ENCODE measurements at regions not wholly inside any gene's neighbourhood (a gene's known extent, or its start where the extent isn't known, plus 50 kb on each side); places are given as distances from the start of the nearest gene placed in this dataset.

GRCh38 chr9:84604223-84604622 lies 65.3 kb upstream of the NTRK2 start:
- no peak overlapping the region for H4K5ac ChIP-seq (ENCODE audit: low read depth, low read length)
- no peak overlapping the region for H3K18ac ChIP-seq (ENCODE audit: low read depth, low read length)
- ATAC-seq (ENCODE audit: low read depth) (no peak), DNase-seq (no peak)
- no peak overlapping the region for H2AK5ac ChIP-seq (ENCODE audit: low read depth, low read length)
- ChIA-PET POLR2A (ENCODE audit: unreplicated experiment) (no interaction called here), CTCF (interaction anchor here (0.5 kb wide), 1 partner anchor 970 kb away, joined by 4 read pairs; no protein-coding TSS in a partner anchor)
- no peak overlapping the region for H2BK20ac ChIP-seq (ENCODE audit: low read depth, low read length)
- H3K4me3 ChIP-seq (ENCODE audit: insufficient read depth, low read depth, low read length): no peak overlapping the region
- no peaks in the 10 kb centered on the region for H3K4me1 ChIP-seq (ENCODE audit: control insufficient read depth, insufficient read depth, low read length)
- no peak overlapping the region for H3K56ac ChIP-seq (ENCODE audit: extremely low read depth, insufficient read depth, low read length)
- H2BK5ac ChIP-seq (ENCODE audit: low read depth, low read length, poor library complexity, severe bottlenecking): no peak overlapping the region
- no peak overlapping the region for H3K4me2 ChIP-seq (ENCODE audit: low read depth, low read length)
- H4K20me1 ChIP-seq (ENCODE audit: insufficient read depth, low read length): no peaks in the 10 kb centered on the region
- no peaks in the 10 kb centered on the region for H3K36me3 ChIP-seq (ENCODE audit: control insufficient read depth, insufficient read depth, low read length)
- H3K14ac ChIP-seq (replicated peaks; ENCODE audit: low read depth, low read length): no peak overlapping the region
- no peak overlapping the region for H3K4ac ChIP-seq (ENCODE audit: low read depth, low read length)
- intact Hi-C loops (cut with micrococcal nuclease): no loop called here
- no peak overlapping the region for H2BK15ac ChIP-seq (ENCODE audit: low read depth, low read length)
- dilution Hi-C loops (cut with HindIII; ENCODE audit: low sequenced_read_pairs, unreplicated experiment): no loop called here
- H4K8ac ChIP-seq (ENCODE audit: low read depth in 2 of 2, low read length in 2 of 2): no peak overlapping the region
- no peak overlapping the region for H2AK9ac ChIP-seq (replicated peaks; ENCODE audit: low read depth, low read length, poor library complexity)
- in situ Hi-C loops (cut with MboI; ENCODE audit: low sequenced_read_pairs): no loop called here
- TF ChIP-seq BHLHE40 (IDR thresholded peaks at IDR 0.05; ENCODE audit: low read depth, low read length) (no peak), CEBPB (IDR thresholded peaks at IDR 0.05; ENCODE audit: low read depth, low read length) (no peak), RFX5 (IDR thresholded peaks at IDR 0.05; ENCODE audit: low read depth, low read length) (no peak), NFE2L2 (IDR thresholded peaks at IDR 0.05; ENCODE audit: low read depth, low read length) (no peak), MXI1 (IDR thresholded peaks at IDR 0.05; ENCODE audit: borderline replicate concordance, low read depth, low read length) (no peak), RCOR1 (IDR thresholded peaks at IDR 0.05; ENCODE audit: insufficient replicate concordance, low read length) (no peak), MAZ (IDR thresholded peaks at IDR 0.05; ENCODE audit: borderline replicate concordance, low read depth, low read length) (no peak), FOS (IDR thresholded peaks at IDR 0.05; ENCODE audit: low read depth, low read length) (no peak), RAD21 (IDR thresholded peaks at IDR 0.05; ENCODE audit: low read length) (no peak), MAFK (IDR thresholded peaks at IDR 0.05; ENCODE audit: low read depth, low read length) (no peak), SMC3 (IDR thresholded peaks at IDR 0.05; ENCODE audit: low read depth, low read length) (no peak), CHD1 (IDR thresholded peaks at IDR 0.05; ENCODE audit: low read depth, low read length) (no peak), ELK1 (IDR thresholded peaks at IDR 0.05; ENCODE audit: borderline replicate concordance, low read depth, low read length) (no peak), POLR2A (IDR thresholded peaks at IDR 0.05; ENCODE audit: low read depth, low read length) (no peak)
- TF ChIP-seq, protein P1, sequence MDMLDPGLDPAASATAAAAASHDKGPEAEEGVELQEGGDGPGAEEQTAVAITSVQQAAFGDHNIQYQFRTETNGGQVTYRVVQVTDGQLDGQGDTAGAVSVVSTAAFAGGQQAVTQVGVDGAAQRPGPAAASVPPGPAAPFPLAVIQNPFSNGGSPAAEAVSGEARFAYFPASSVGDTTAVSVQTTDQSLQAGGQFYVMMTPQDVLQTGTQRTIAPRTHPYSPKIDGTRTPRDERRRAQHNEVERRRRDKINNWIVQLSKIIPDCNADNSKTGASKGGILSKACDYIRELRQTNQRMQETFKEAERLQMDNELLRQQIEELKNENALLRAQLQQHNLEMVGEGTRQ (IDR thresholded peaks at IDR 0.05; ENCODE audit: low read depth, low read length): no peak
- TF ChIP-seq, protein P2, sequence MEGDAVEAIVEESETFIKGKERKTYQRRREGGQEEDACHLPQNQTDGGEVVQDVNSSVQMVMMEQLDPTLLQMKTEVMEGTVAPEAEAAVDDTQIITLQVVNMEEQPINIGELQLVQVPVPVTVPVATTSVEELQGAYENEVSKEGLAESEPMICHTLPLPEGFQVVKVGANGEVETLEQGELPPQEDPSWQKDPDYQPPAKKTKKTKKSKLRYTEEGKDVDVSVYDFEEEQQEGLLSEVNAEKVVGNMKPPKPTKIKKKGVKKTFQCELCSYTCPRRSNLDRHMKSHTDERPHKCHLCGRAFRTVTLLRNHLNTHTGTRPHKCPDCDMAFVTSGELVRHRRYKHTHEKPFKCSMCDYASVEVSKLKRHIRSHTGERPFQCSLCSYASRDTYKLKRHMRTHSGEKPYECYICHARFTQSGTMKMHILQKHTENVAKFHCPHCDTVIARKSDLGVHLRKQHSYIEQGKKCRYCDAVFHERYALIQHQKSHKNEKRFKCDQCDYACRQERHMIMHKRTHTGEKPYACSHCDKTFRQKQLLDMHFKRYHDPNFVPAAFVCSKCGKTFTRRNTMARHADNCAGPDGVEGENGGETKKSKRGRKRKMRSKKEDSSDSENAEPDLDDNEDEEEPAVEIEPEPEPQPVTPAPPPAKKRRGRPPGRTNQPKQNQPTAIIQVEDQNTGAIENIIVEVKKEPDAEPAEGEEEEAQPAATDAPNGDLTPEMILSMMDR (conservative IDR thresholded peaks at IDR 0.05; ENCODE audit: low read depth, low read length): no peak
- BruUV-seq (replicated peaks): no TSS peak
- no peak overlapping the region for H4K91ac ChIP-seq (ENCODE audit: insufficient read depth, low read depth, low read length)
- H2BK120ac ChIP-seq (ENCODE audit: low read depth, low read length): no peak overlapping the region
- H3K27me3 ChIP-seq (ENCODE audit: control insufficient read depth, insufficient read depth, low read length): no peaks in the 10 kb centered on the region
- no peak overlapping the region for H3K9ac ChIP-seq (ENCODE audit: low read depth, low read length)
- H2AFZ ChIP-seq (replicated peaks; ENCODE audit: low read length, poor library complexity): no peak overlapping the region
- peaks cover 14% of the 10 kb centered on the region; the same call in 1 of the 2 replicates for H3K9me3 ChIP-seq (ENCODE audit: control insufficient read depth, insufficient read depth, low read length)
- no peaks in the 10 kb centered on the region for H3K79me1 ChIP-seq (ENCODE audit: low read depth in 1 of 2, low read length in 2 of 2)
- H3K9me1 ChIP-seq (ENCODE audit: insufficient read depth, low read length): no peaks in the 10 kb centered on the region
- H3K23ac ChIP-seq (ENCODE audit: low read depth, low read length): no peak overlapping the region
- no peak overlapping the region for H3K27ac ChIP-seq (ENCODE audit: insufficient read depth, low read length)

All from IMR-90 (cell line).